Fibroblast of skin of left biceps (primary cell): ENCODE measurements at regions not wholly inside any gene's neighbourhood (a gene's known extent, or its start where the extent isn't known, plus 50 kb on each side); places are given as distances from the start of the nearest gene placed in this dataset.
"Not testable (repeated sequence)": the region's sequence is repeated elsewhere in the genome, so short reads cannot be mapped to it uniquely, and the experiment has no call there.

Source experiments
- DNase-seq, 2 experiments: peaks; one replicate each; pipeline ENCODE4 v3.0.0-alpha.2; 2013; ENCODE audit warnings: low read depth in 2 of 2

GRCh38 chr5:54821445-54822323, 163.7 kb downstream of the ESM1 start:
- DNase-seq = no peak

GRCh38 chr5:54820346-54821134, 164.9 kb downstream of the ESM1 start:
- DNase-seq = no peak

- DNase-seq = peak; percentile 65 to 66
Measured at GRCh38 chr5:54807421-54807820, 178.0 kb downstream of the ESM1 start.

GRCh38 chr5:54804521-54804920, 180.9 kb downstream of the ESM1 start:
- no peak for DNase-seq

GRCh38 chr5:54804086-54804485, 181.3 kb downstream of the ESM1 start:
- no peak for DNase-seq

GRCh38 chr5:54803471-54804011, 181.9 kb downstream of the ESM1 start:
- peak; percentile 34 to 50 for DNase-seq

GRCh38 chr5:54799645-54800044, 185.7 kb downstream of the ESM1 start:
- DNase-seq = no peak

GRCh38 chr5:54795777-54796176, 189.6 kb downstream of the ESM1 start:
- no peak for DNase-seq

GRCh38 chr5:54795284-54795683, 190.1 kb downstream of the ESM1 start:
- DNase-seq = no peak

GRCh38 chr5:54794135-54794975, 191.0 kb downstream of the ESM1 start:
- no peak for DNase-seq

GRCh38 chr5:54793468-54794134, 191.8 kb downstream of the ESM1 start:
- DNase-seq = peak in 1 of 2 experiments; percentile 34

- no peak for DNase-seq
Measured at GRCh38 chr5:54792611-54793404, 192.6 kb downstream of the ESM1 start.

GRCh38 chr5:54787910-54788309, 197.5 kb downstream of the ESM1 start:
- DNase-seq = not testable (repeated sequence)

- DNase-seq = no peak
Measured at GRCh38 chr5:54785729-54786591, 199.4 kb downstream of the ESM1 start.

GRCh38 chr5:54778783-54779182, 206.6 kb downstream of the ESM1 start:
- DNase-seq = no peak

- no peak for DNase-seq
Measured at GRCh38 chr5:54775645-54776044, 209.7 kb downstream of the ESM1 start.

GRCh38 chr5:54774281-54775170, 210.9 kb downstream of the ESM1 start:
- no peak for DNase-seq

GRCh38 chr5:54772684-54773083, 212.7 kb downstream of the ESM1 start:
- DNase-seq = no peak
